Activated CD4-positive, alpha-beta T cell treated with anti-CD3 and anti-CD28 coated beads, Interleukin-2, amount 50 U/mL, for 16 hours (primary cell): ENCODE measurements at regions not wholly inside any gene's neighbourhood (a gene's known extent, or its start where the extent isn't known, plus 50 kb on each side); places are given as distances from the start of the nearest gene placed in this dataset.

Source experiments
- DNase-seq: peaks from one replicate; pipeline ENCODE4 v3.0.0-alpha.2; 2020

- no peak for DNase-seq
Observed at GRCh38 chr19:29324291-29324680, 111.3 kb upstream of the UQCRFS1 start.

GRCh38 chr19:29324717-29325116 is 111.8 kb upstream of the UQCRFS1 start:
- no peak for DNase-seq

- DNase-seq: no peak
Observed at GRCh38 chr19:29325241-29325975, 112.5 kb upstream of the UQCRFS1 start.

- DNase-seq: no peak
Observed at GRCh38 chr19:29326351-29326750, 113.4 kb upstream of the UQCRFS1 start.

- DNase-seq: no peak
Observed at GRCh38 chr19:29326849-29327840, 114.2 kb upstream of the UQCRFS1 start.

DNA sequence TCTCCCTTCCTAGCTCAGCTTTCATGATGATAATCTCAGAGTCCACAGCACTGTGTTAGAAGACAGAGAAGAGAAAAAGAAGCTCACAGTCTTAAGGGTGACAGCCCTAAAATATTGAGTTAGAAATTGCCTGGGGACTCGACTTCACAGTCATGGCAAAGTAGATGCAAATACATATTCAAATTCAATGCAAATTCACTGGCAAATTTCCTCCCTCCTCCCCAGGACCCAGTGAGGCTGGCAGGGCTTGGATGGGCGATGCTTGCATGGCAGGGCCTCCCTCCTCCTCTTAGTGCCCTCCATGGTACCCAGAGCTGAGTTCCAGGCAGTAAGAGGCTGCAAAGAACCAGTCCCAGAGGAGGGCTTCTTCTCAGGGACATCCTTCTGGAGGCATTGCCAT is 115.6 kb upstream of the UQCRFS1 start:
- no peak for DNase-seq

DNA sequence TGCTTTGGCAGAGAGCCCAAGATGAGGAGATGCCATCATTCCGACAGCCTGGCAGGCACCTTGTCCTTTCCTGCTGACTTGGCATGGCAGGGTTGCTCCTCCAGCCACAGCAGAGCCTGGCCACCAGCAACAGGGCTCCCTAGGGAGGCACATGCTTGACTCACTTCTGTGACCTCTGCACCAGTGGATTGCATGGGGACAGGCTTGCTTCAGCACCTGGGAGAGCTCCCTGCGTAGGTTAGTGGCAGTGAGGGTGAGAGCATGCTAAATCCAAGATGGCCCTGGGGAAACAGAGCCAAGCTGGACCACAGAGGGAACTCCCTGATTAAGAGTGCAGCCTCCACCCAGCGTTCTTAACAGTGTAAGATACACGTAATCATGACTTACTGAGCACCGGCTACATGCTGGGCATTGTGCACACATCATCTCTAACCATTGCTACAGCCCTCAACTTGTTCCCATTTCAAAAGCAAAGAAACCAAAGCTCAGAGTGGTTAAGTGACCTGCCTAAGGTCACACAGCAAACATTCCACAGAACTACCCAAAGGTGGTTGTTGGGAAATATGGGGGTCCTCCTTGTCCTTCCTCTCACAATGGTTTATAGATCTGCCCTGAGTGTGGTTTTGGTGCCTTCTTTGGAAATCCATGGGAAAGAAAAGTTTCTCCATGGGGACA is 116.6 kb upstream of the UQCRFS1 start:
- no peak for DNase-seq

DNA sequence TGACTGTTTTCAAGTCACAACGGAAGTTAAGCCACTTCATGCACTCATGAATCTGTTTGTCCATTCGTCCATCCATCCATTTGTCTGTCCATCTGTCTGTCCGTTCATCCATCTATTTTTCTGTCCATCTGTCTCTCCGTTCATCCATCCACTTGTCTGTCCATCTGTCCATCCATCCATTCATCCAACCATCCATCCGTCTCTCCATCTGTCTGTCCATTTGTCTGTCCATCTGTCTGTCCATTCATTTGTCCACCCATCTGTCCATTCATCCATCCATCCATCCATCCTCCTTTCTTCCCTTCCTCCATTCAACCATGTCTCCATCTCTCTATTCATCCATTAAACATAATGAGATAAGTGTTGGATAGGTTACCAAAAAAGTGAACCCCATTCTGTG is 123.5 kb upstream of the UQCRFS1 start:
- no peak for DNase-seq

- DNase-seq: no peak
Observed at GRCh38 chr19:29337029-29337428, 124.1 kb upstream of the UQCRFS1 start.

DNA sequence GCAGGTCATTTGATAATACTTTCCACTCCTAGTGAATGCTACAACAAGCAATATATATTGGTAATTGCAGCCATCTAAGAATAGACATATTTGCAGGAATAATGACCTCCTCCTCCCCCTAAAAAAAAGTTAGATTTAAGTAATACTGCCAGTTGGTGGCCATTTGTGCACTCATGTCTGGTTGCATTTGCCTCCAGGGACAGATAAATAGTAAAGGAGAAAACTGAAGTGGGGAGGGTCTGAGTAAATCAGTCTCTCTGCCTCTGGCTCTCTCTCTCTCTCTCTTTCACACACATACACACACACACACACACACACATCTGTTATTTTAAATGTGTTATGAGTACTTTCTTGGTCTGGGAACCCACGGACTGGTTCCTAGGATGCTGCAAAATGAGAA is 125.5 kb upstream of the UQCRFS1 start:
- no peak for DNase-seq

DNA sequence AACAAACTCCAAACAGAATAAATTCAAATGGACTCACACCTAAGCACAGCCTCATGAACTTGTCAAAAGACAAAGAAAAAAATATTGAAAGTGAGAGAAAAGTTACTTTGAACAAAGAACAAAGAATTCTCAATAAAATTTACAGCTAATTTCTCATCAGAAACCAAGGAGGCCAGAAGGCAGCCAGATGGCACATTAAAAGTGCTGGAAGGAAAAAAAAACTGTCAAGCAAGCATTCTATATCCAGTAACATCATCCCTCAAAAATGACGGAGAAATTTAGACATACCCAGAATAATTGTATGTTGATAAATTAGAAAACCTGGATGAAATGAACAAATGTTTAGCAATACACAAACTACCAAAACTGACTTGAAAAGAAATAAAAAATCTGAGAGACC is 129.8 kb upstream of the UQCRFS1 start:
- no peak for DNase-seq

- no peak for DNase-seq
Observed at GRCh38 chr19:29364224-29364726, 151.3 kb upstream of the UQCRFS1 start.

DNA sequence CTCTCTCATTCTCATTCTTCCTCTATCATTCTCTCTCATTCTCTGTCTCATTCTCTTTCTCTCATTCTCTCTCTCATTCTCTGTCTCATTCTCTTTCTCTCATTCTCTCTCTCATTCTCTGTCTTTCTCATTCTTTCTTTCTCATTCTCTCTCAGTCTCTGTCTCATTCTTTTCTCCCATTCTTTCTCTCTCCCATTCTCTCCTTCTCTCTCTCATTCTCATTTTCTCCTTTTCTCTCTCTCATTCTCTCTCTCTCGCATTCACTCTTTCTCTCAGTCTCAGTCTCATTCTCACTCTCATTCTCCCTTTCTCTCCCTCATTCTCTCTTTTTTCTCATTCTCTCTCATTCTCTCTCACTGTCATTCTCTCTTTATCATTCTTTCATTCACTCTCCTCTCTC is 152.0 kb upstream of the UQCRFS1 start:
- no peak for DNase-seq

DNA sequence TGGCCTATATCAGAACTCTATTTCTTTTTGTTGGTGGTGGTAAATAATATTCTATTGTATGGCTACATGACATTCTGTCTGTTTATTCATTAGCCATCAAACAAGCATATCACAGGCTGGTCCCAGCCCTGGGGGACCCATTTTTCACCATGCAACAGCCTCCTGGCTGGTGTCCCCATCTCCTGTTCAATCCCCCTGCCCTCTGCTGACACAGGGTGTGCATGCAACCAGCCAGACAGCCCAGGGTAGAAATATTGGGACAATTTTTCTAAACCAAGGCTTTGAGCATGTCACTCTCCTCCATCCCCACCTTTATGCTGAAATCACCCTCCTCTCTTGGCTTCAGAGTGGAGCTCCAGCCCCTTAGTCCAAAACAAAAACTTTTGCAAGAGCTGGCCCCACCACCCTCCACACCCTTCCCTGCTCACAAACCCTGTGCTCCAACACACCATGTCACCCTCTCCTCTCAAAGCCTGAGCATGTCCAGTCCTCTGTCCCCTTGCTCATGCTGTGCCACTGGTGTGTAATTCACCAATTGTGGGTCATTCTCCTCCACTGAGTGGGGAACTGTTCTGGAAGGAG is 153.0 kb upstream of the UQCRFS1 start:
- no peak for DNase-seq

DNA sequence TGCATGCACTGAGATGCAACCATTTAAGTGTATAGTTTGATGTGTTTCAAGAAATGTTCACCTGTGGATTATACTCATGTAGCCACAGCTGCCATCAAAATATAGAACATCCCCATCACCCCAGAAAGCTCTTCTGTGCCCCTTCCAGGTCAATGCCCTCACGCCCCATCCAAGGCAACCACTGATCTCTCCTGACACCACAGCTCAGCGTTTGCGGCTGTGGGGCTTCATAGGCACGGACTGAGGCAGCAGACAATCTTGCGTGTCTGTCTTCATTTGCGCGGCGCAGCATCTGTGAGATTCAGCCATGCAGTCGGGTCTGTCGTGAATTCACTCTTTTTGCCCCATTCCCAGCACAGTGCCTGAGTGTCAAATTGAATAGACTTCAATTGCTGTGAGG is 153.8 kb upstream of the UQCRFS1 start:
- no peak for DNase-seq

GRCh38 chr19:29367791-29368222 is 154.9 kb upstream of the UQCRFS1 start:
- no peak for DNase-seq

GRCh38 chr19:29370276-29370675 is 155.5 kb upstream of the VSTM2B start:
- DNase-seq: no peak

- no peak for DNase-seq
Observed at GRCh38 chr19:29371251-29372090, 154.3 kb upstream of the VSTM2B start.

DNA sequence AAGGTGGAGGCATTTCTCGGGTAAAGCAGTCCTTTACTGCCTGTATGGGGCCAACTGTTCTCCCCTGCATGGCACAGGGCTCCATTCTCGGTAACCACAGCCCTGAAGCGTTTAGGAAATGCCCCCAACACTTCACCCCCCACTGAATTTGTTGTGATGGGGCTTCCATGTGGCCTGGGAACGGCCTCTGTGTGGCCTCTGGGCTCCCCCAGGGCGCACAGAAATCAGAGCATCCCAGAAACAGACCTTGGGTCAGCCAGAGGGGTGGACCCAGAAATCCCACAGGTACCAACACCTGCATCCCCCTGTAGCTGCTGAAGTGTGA is 153.7 kb upstream of the VSTM2B start:
- no peak for DNase-seq

DNA sequence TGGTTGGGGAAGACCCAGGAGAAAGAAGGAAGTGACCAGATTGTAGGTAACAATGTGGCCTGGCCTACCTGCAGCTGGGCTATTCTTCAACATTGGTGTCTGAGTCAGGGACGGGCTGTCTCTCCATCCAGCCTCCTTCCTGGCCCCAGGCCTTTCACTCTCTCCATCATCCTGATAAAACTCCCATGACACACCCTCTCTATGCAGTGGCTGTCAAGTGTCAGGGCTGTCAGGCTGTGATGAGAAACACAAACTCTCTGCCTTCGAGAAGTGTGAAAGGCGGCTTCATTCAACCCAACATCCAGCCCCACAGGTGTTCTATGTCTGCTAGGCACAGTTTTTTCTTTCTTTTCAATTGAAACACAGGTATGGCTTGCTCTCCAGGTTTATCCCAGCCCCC is 153.3 kb upstream of the VSTM2B start:
- no peak for DNase-seq

DNA sequence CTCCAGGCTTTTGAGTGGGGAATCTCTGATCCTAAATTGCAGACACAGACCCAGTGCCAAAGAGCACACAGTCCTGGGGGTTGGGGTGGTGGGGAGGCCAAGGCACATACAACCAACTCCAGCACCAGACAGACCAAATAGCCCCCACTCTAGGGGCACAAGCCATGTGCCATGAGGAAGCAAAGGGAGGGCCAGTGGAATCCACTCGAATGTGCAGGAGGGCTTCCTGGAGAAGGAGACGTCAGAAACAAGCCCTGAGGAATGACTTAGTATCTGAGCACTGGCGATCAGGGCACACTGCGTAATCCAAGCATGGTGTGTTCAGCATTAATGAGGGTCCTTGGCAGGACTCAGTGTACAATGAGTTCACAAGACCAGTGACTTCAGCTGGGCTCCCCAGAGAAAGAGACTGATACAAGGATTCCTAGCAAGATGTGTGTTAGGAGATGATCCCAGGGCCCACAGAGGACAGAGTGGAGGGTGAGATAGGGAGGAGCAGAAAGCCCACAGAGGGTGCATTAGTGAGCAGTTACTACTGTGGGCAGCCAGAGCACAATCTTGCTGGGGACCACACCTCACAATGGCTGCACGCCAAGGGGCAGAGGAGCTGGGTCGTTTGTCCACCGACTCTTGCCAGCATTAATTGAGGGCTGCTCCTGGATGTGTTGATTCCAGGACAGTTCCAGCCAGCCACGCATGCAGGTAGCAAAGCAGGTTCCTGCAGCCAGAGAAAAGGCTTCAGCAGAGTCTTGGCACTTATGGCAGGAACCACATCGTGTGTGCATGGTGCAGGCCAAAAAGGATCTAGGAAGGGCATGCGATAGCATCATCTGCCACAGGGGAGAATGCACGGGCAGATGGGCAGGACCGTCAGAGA is 152.6 kb upstream of the VSTM2B start:
- DNase-seq: no peak
